Astrocyte of the cerebellum (primary cell): ENCODE measurements at regions not wholly inside any gene's neighbourhood (a gene's known extent, or its start where the extent isn't known, plus 50 kb on each side); places are given as distances from the start of the nearest gene placed in this dataset.

Experiments used
- DNase-seq: peaks from one replicate; pipeline ENCODE4 v3.0.0-alpha.2; 2011; ENCODE audit warnings: low read depth
- H3K4me3 ChIP-seq: 2 replicates; pipeline ENCODE4 v1.5.1; 2011; ENCODE audit warnings: mild to moderate bottlenecking, low read depth, low read length, moderate library complexity
- CTCF ChIP-seq: IDR thresholded peaks from 2 replicates; pipeline ENCODE4 v1.5.1; 2012; ENCODE audit warnings: low read length, low read depth, moderate library complexity, mild to moderate bottlenecking; ENCODE audit errors: missing control alignments
- in situ Hi-C: cut with HindIII; loops from 2 replicates; pipeline ENCODE4 v1.10.0; 2017; ENCODE audit warnings: low sequenced_read_pairs

DNA sequence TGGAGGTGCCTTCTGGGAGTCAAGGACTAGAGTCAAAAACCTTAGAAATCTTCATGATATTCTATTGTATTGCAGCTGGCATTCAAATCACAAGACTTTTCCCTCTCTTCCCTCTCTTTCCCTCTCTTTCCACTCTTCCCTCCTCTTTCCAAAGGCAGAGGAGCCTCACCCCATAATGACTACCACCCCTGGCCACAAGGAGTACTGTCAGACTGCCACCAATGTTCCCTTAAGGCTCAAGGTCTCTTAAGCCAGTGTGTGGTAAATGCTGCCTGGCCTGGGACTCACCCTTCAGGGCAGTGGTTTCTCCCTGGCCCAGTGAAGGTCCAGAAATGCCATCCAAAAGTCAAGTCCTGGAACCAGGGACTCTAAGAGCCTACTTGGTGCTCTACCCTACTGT lies 605.9 kb upstream of the PKDCC start:
- in situ Hi-C loops = no loop called here
- no peak for TF ChIP-seq CTCF

GRCh38 chr2:41445865-41446264 lies 602.0 kb upstream of the PKDCC start:
- in situ Hi-C loops = no loop called here
- DNase-seq = no peak
- H3K4me3 ChIP-seq = no peak overlapping the region
- TF ChIP-seq CTCF = no peak

More for the DNA sequence above, 605.9 kb upstream of the PKDCC start:
- no peak for DNase-seq
- no peak overlapping the region for H3K4me3 ChIP-seq

GRCh38 chr2:41446266-41446665 lies 601.6 kb upstream of the PKDCC start:
- in situ Hi-C loops = no loop called here
- H3K4me3 ChIP-seq = no peak overlapping the region
- no peak for DNase-seq
- no peak for TF ChIP-seq CTCF

- in situ Hi-C loops = no loop called here
- no peak for TF ChIP-seq CTCF
- DNase-seq = no peak
- H3K4me3 ChIP-seq = no peak overlapping the region
Observed at GRCh38 chr2:41448221-41448620, 599.6 kb upstream of the PKDCC start.

DNA sequence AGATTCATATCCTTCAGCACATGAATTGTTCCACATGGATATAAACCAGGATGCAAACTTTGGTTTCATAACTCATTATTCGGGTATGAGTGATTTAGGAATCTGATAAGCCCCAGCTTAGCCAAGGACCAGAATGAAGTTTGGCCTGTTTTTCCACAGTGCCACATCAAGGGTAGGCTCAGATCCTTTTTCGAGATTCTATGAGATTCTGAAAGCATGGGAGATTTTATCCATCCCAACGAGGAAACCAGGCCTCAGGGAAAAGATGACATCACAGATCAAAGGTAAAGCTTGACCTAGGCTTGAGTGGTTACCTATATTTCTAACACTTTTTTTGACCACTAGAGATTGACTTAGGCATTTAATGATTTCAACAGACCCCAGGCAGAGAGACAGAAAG lies 590.8 kb upstream of the PKDCC start:
- H3K4me3 ChIP-seq = no peak overlapping the region
- in situ Hi-C loops = no loop called here

DNA sequence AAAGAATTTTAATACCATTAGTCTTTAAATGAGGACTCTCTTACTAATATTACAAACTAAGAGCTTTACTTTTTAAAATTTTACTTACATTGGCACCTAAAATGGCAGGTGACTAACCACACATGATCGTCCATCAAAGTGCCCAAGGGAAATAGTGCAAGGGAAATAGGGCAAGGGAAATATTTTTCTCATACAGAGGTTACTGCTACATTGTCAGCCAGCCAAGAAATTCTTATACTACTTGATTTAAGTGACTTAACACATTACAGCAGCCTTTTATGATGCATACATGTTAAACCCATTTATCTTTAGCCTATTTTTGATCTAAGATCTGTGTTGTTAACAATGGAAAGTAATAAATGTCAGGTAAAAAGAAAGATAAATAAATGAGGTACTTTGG lies 587.2 kb upstream of the PKDCC start:
- no peak overlapping the region for H3K4me3 ChIP-seq
- in situ Hi-C loops = no loop called here
- TF ChIP-seq CTCF = no peak
- no peak for DNase-seq

More for the DNA sequence above, 590.8 kb upstream of the PKDCC start:
- no peak for TF ChIP-seq CTCF
- DNase-seq = no peak

GRCh38 chr2:41464395-41464794 lies 583.4 kb upstream of the PKDCC start:
- no peak for DNase-seq
- no peak overlapping the region for H3K4me3 ChIP-seq
- in situ Hi-C loops = no loop called here
- no peak for TF ChIP-seq CTCF
